GM10266 (cell line): ENCODE measurements at regions not wholly inside any gene's neighbourhood (a gene's known extent, or its start where the extent isn't known, plus 50 kb on each side); places are given as distances from the start of the nearest gene placed in this dataset.

Experiments used
- DNase-seq: peaks from one replicate; pipeline ENCODE4 v3.0.0; 2012; ENCODE audit errors: extremely low spot score
- CTCF ChIP-seq: IDR thresholded peaks from 2 replicates; pipeline ENCODE4 v1.5.1; 2012; ENCODE audit warnings: mild to moderate bottlenecking, low read depth; ENCODE audit not compliant: control insufficient read depth, insufficient read depth; ENCODE audit errors: missing control alignments

- no peak for DNase-seq
- TF ChIP-seq CTCF = no peak
These were observed 191.7 kb downstream of the SPTSSA start for GRCh38 chr14:34270361-34270760.

GRCh38 chr14:34266344-34266743 is 195.7 kb downstream of the SPTSSA start:
- TF ChIP-seq CTCF = no peak
- DNase-seq = no peak

GRCh38 chr14:34262127-34262910 is 199.7 kb downstream of the SPTSSA start:
- DNase-seq = no peak
- TF ChIP-seq CTCF = no peak

- no peak for DNase-seq
- no peak for TF ChIP-seq CTCF
These were observed 202.0 kb downstream of the SPTSSA start for GRCh38 chr14:34259996-34260395.

GRCh38 chr14:34258318-34258717 is 203.7 kb downstream of the SPTSSA start:
- TF ChIP-seq CTCF = no peak

GRCh38 chr14:34257505-34257904 is 204.5 kb downstream of the SPTSSA start:
- DNase-seq = no peak
- no peak for TF ChIP-seq CTCF

More at GRCh38 chr14:34258318-34258717, 203.7 kb downstream of the SPTSSA start:
- DNase-seq = no peak

- no peak for TF ChIP-seq CTCF
- DNase-seq = no peak
These were observed 205.8 kb downstream of the SPTSSA start for GRCh38 chr14:34256223-34256622.
